H9 (cell line): ENCODE measurements at regions not wholly inside any gene's neighbourhood (a gene's known extent, or its start where the extent isn't known, plus 50 kb on each side); places are given as distances from the start of the nearest gene placed in this dataset.

Experiments used
- DNase-seq: peaks from one replicate; pipeline ENCODE4 v3.0.0-alpha.2; 2017
- H2AFZ ChIP-seq: one replicate; pipeline ENCODE4 v1.6.1; 2013; ENCODE audit warnings: mild to moderate bottlenecking, low read length, control low read depth, moderate library complexity
- H2AK5ac ChIP-seq: 2 replicates; pipeline ENCODE4 v1.6.1; 2013; ENCODE audit warnings: low read length, control low read depth, mixed read lengths; ENCODE audit not compliant: insufficient read length
- H2BK120ac ChIP-seq: one replicate; pipeline ENCODE4 v1.6.1; 2013; ENCODE audit warnings: low read depth, mild to moderate bottlenecking, low read length, control low read depth, inconsistent platforms; ENCODE audit not compliant: poor library complexity, severe bottlenecking
- H2BK12ac ChIP-seq: 2 replicates; pipeline ENCODE4 v1.6.1; 2013; ENCODE audit warnings: low read length, control low read depth, mixed read lengths, low read depth; ENCODE audit not compliant: insufficient read length
- H2BK15ac ChIP-seq: 2 replicates; pipeline ENCODE4 v1.6.1; 2013; ENCODE audit warnings: low read depth, low read length, control low read depth
- H2BK20ac ChIP-seq: one replicate; pipeline ENCODE4 v1.6.1; 2013; ENCODE audit warnings: low read depth, mild to moderate bottlenecking, low read length, control low read depth, inconsistent platforms; ENCODE audit not compliant: poor library complexity, severe bottlenecking
- H2BK5ac ChIP-seq: 2 replicates; pipeline ENCODE4 v1.6.1; 2013; ENCODE audit warnings: low read length, control low read depth, mixed read lengths; ENCODE audit not compliant: insufficient read length
- H3K14ac ChIP-seq: 2 replicates; pipeline ENCODE4 v1.6.1; 2013; ENCODE audit warnings: low read length, control low read depth; ENCODE audit not compliant: insufficient read depth
- H3K18ac ChIP-seq: 2 replicates; pipeline ENCODE4 v1.6.1; 2013; ENCODE audit warnings: low read depth, mild to moderate bottlenecking, mixed read lengths, low read length, control low read depth; ENCODE audit not compliant: insufficient read length
- H3K23ac ChIP-seq: 2 replicates; pipeline ENCODE4 v1.6.1; 2013; ENCODE audit warnings: low read length, control low read depth, mixed read lengths, low read depth; ENCODE audit not compliant: insufficient read length
- H3K23me2 ChIP-seq: 2 replicates; pipeline ENCODE4 v1.6.1; 2013; ENCODE audit warnings: low read depth, mild to moderate bottlenecking, mixed read lengths, low read length, control low read depth; ENCODE audit not compliant: insufficient read length, poor library complexity, severe bottlenecking
- H3K27ac ChIP-seq: 2 replicates; pipeline ENCODE4 v1.5.1; 2013; ENCODE audit warnings: low read length, control low read depth, mixed read lengths, low read depth; ENCODE audit not compliant: insufficient read length
- H3K27me3 ChIP-seq: 2 replicates; pipeline ENCODE4 v1.6.1; 2013; ENCODE audit warnings: low read length, control low read depth, inconsistent platforms; ENCODE audit not compliant: insufficient read depth
- H3K4ac ChIP-seq: 2 replicates; pipeline ENCODE4 v1.6.1; 2013; ENCODE audit warnings: low read depth, mild to moderate bottlenecking, control low read depth, inconsistent platforms, low read length, moderate library complexity
- H3K4me1 ChIP-seq: 2 replicates; pipeline ENCODE4 v1.6.1; 2013; ENCODE audit warnings: low read length, control low read depth, inconsistent platforms; ENCODE audit not compliant: insufficient read depth
- H3K4me2 ChIP-seq: 2 replicates; pipeline ENCODE4 v1.6.1; 2013; ENCODE audit warnings: low read length, control low read depth, mixed read lengths; ENCODE audit not compliant: insufficient read length, insufficient read depth
- H3K56ac ChIP-seq: 2 replicates; pipeline ENCODE4 v1.6.1; 2013; ENCODE audit warnings: low read depth, mild to moderate bottlenecking, mixed read lengths, low read length, control low read depth; ENCODE audit not compliant: insufficient read length
- H3K79me1 ChIP-seq: 2 replicates; pipeline ENCODE4 v1.6.1; 2013; ENCODE audit warnings: low read depth, mild to moderate bottlenecking, moderate library complexity, low read length, control low read depth, inconsistent platforms; ENCODE audit not compliant: insufficient read depth, poor library complexity, severe bottlenecking
- H3K79me2 ChIP-seq: 2 replicates; pipeline ENCODE4 v1.6.1; 2013; ENCODE audit warnings: low read length, control low read depth, inconsistent platforms; ENCODE audit not compliant: insufficient read depth
- H3K9ac ChIP-seq: 2 replicates; pipeline ENCODE4 v1.6.1; 2013; ENCODE audit warnings: low read length, control low read depth, mixed read lengths; ENCODE audit not compliant: insufficient read length; ENCODE audit errors: extremely low read depth
- H3K9me3 ChIP-seq: one replicate; pipeline ENCODE4 v1.6.1; 2013; ENCODE audit warnings: low read depth, low read length, inconsistent platforms; ENCODE audit not compliant: control insufficient read depth
- H3T11ph ChIP-seq: one replicate; pipeline ENCODE4 v1.6.1; 2013; ENCODE audit warnings: mild to moderate bottlenecking, low read length, control low read depth, inconsistent platforms
- H4K20me1 ChIP-seq: one replicate; pipeline ENCODE4 v1.6.1; 2013; ENCODE audit not compliant: control insufficient read depth, insufficient read length, insufficient read depth
- H4K5ac ChIP-seq: 2 replicates; pipeline ENCODE4 v1.6.1; 2013; ENCODE audit warnings: low read depth, mild to moderate bottlenecking, mixed read lengths, low read length, control low read depth; ENCODE audit not compliant: insufficient read length
- H4K8ac ChIP-seq: replicated peaks from 2 replicates; pipeline ENCODE4 v1.6.1; 2013; ENCODE audit warnings: low read length, control low read depth, mixed read lengths, low read depth; ENCODE audit not compliant: insufficient read length
- H4K91ac ChIP-seq: 2 replicates; pipeline ENCODE4 v1.6.1; 2013; ENCODE audit warnings: low read depth, mild to moderate bottlenecking, moderate library complexity, mixed read lengths, low read length, control low read depth; ENCODE audit not compliant: insufficient read length
- H3K27ac Mint-ChIP-seq, 3 experiments: 2 replicates in 2 of 3; 3 replicates in 1 of 3; pipeline ENCODE4 v1.8.0; 2020 to 2021; ENCODE audit warnings: mixed read lengths in 3 of 3, mild to moderate bottlenecking in 1 of 3, moderate library complexity in 1 of 3
- H3K27me3 Mint-ChIP-seq: 2 replicates; pipeline ENCODE4 v1.8.0; 2021; ENCODE audit warnings: low read depth, mild to moderate bottlenecking, moderate library complexity, mixed read lengths
- H3K36me3 Mint-ChIP-seq, 3 experiments: 2 replicates in 2 of 3; 3 replicates in 1 of 3; pipeline ENCODE4 v1.8.0; 2020 to 2021; ENCODE audit warnings: low read depth in 3 of 3, mixed read lengths in 3 of 3; ENCODE audit not compliant: insufficient read depth in 1 of 3
- H3K4me1 Mint-ChIP-seq, 2 experiments: 2 replicates each; pipeline ENCODE4 v1.8.0; 2020; ENCODE audit warnings: mixed read lengths in 2 of 2
- H3K4me3 Mint-ChIP-seq, 2 experiments: 2 replicates in 1 of 2; 3 replicates in 1 of 2; pipeline ENCODE4 v1.8.0; 2020 to 2021; ENCODE audit warnings: mild to moderate bottlenecking in 2 of 2, mixed read lengths in 2 of 2, moderate library complexity in 1 of 2
- H3K9me3 Mint-ChIP-seq, 2 experiments: 2 replicates in 1 of 2; 3 replicates in 1 of 2; pipeline ENCODE4 v1.8.0; 2020; ENCODE audit warnings: mild to moderate bottlenecking in 2 of 2, mixed read lengths in 2 of 2, moderate library complexity in 1 of 2
- CTCF ChIP-seq: fragments of 200-600 bp; sonication (generic); conservative IDR thresholded peaks from 3 replicates; pipeline ENCODE4 v1.8.0; 2021; ENCODE audit warnings: antibody characterized with exemption, mild to moderate bottlenecking
- WGBS: extraction: QIAGEN DNeasy Blood & Tissue Kit; methylation state at CpG from one replicate; pipeline ENCODE4 v1.1.7; 2013; ENCODE audit warnings: missing lambda C conversion rate, low lambda C conversion rate, mixed read lengths; ENCODE audit not compliant: insufficient read length; ENCODE audit errors: extremely low coverage; 5-methylcytosine and 5-hydroxymethylcytosine counted together

- Histone ChIP-seq H3T11ph (no peak overlapping the region), H3K56ac (no peak overlapping the region), H2BK20ac (no peak overlapping the region), H4K8ac (no peak overlapping the region), H3K14ac (no peak overlapping the region; the same call in 1 of the 2 replicates), H3K23me2 (no peaks in the 10 kb centered on the region), H3K4ac (no peak overlapping the region), H4K91ac (no peak overlapping the region), H3K79me1 (no peaks in the 10 kb centered on the region), H2AK5ac (no peak overlapping the region), H2BK5ac (no peak overlapping the region), H3K27ac (no peak overlapping the region), H2BK12ac (no peak overlapping the region), H3K79me2 (no peaks in the 10 kb centered on the region), H3K4me1 (peaks cover 7% of the 10 kb centered on the region; the same call in 1 of the 2 replicates), H3K4me2 (no peak overlapping the region), H4K5ac (no peak overlapping the region), H2BK120ac (no peak overlapping the region), H3K9me3 (no peaks in the 10 kb centered on the region), H3K23ac (no peak overlapping the region), H3K9ac (no peak overlapping the region), H3K18ac (no peak overlapping the region), H4K20me1 (no peaks in the 10 kb centered on the region), H3K27me3 (no peaks in the 10 kb centered on the region), H2BK15ac (no peak overlapping the region), H2AFZ (no peak overlapping the region)
- no peak overlapping the region for H3K4me3 Mint-ChIP-seq
- peaks cover 31 to 32% of the 10 kb centered on the region in 2 experiments for H3K4me1 Mint-ChIP-seq
- no CpG with 5 or more reads among the region's 3 CpGs for WGBS
- peaks cover 81% of the 10 kb centered on the region for H3K27me3 Mint-ChIP-seq
- DNase-seq, result no peak
- H3K27ac Mint-ChIP-seq, result no peak overlapping the region
- H3K36me3 Mint-ChIP-seq, result no peaks in the 10 kb centered on the region
- H3K9me3 Mint-ChIP-seq, result no peaks in the 10 kb centered on the region; a peak in 2 of 5 replicates
- TF ChIP-seq CTCF, result no peak
These were observed 130.5 kb upstream of the SPRED2 start for GRCh38 chr2:65562890-65563289.
